ENCODE measurements at regions not wholly inside any gene's neighbourhood (a gene's known extent, or its start where the extent isn't known, plus 50 kb on each side); places are given as distances from the start of the nearest gene placed in this dataset.

DNA sequence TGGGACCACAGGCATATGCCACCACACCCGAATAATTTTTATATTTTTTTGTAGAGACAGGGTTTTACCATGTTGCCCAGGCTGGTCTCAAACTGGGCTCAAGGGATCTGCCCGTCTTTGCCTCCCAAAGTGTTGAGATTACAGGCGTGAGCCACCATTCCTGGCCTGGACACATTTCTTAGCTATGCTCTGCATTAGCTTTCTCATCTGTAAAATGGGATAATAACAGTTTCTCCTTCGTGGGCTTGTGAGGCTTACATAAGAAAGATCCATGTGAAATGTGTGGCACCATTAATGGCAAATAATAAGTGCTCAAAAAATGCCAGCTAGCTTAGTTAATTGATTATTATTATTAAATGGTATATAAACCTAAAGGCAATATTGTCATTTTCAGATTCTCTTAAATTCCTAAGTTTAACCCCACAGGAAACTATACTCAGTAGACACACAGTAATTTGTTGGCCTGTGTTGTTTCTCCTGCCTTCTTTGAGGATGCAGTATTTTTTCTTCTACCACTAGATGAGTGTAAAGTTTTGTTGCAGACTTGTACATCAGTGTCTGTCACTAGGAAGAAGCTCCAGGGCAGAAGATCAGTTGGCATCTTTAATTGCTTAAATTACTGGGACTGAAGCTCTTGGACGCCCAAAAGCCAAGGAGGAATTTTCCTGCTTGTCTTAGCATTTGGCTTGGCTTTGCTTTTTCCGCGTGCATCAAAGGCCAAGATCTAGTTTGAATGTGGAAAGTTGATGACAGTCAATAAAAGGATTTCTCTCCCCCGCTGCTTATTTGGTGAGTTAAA is 162.3 kb upstream of the ZNF217 start:
- Mint-ChIP-seq H3K9me3 (ENCODE audit: unreplicated experiment) (no peaks in the 10 kb centered on the region), H3K27me3 (ENCODE audit: unreplicated experiment) (no peaks in the 10 kb centered on the region), H3K36me3 (ENCODE audit: low read depth, unreplicated experiment) (no peaks in the 10 kb centered on the region), H3K4me3 (ENCODE audit: unreplicated experiment) (no peak overlapping the region), H3K4me1 (ENCODE audit: unreplicated experiment) (peaks cover 27% of the 10 kb centered on the region), H3K27ac (ENCODE audit: unreplicated experiment) (no peak overlapping the region)
- no peak for DNase-seq (ENCODE audit: low spot score)
- TF ChIP-seq CTCF (IDR thresholded peaks at IDR 0.05; ENCODE audit: unreplicated experiment), result no peak

- no peak overlapping the region for H3K27ac Mint-ChIP-seq (ENCODE audit: unreplicated experiment)
- no peaks in the 10 kb centered on the region for H3K36me3 Mint-ChIP-seq (ENCODE audit: low read depth, unreplicated experiment)
- TF ChIP-seq CTCF (IDR thresholded peaks at IDR 0.05; ENCODE audit: unreplicated experiment), result no peak
- no peaks in the 10 kb centered on the region for H3K9me3 Mint-ChIP-seq (ENCODE audit: unreplicated experiment)
- peaks cover 32% of the 10 kb centered on the region for H3K4me1 Mint-ChIP-seq (ENCODE audit: unreplicated experiment)
- no peak overlapping the region for H3K4me3 Mint-ChIP-seq (ENCODE audit: unreplicated experiment)
- no peak for DNase-seq (ENCODE audit: low spot score)
- no peaks in the 10 kb centered on the region for H3K27me3 Mint-ChIP-seq (ENCODE audit: unreplicated experiment)
Observed at GRCh38 chr20:53753880-53754459, 160.3 kb upstream of the ZNF217 start.

DNA sequence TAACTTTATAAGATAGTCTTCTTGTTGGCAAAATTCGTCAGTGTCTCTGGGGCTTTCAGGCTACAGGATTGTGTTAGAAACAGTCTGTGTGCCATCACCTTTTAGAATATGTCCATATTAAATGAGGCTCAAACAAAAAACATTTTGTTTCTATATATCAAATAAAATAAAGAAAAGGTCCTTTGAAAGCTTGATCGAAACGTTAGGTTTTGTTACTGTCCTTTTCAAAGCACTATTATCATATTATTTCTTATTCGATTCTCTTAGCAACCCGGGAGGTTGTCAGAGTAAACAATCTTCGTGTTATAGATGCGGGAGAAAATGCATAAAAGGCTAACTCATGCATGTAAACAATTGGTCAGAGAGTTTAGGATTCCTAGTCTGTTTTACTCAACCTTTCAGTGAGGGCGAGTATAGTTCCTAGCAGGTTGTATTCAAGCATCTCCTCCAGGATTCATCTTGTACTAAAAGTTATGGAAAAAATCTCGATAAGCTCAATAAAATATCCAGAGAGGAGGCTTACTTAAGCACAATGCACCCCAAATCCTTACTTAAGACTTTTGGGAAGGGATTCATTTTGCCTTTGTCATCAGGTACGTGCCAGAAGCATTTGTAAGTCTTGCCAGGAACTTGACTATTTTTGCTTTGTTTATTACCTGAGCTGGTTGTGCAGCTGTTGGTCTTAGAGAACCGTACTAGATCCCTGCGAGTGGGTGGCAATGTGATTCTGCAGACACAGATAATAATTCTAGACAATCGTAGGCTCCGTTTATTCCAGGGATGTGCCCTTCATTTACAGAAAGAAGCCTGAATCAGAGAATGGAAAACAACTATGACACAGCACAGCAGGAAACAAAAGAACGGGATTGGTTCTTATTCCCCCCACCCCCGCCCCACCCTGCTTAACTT is 159.6 kb upstream of the ZNF217 start:
- no peak for TF ChIP-seq CTCF (IDR thresholded peaks at IDR 0.05; ENCODE audit: unreplicated experiment)
- Mint-ChIP-seq H3K9me3 (ENCODE audit: unreplicated experiment) (no peaks in the 10 kb centered on the region), H3K27me3 (ENCODE audit: unreplicated experiment) (no peaks in the 10 kb centered on the region), H3K27ac (ENCODE audit: unreplicated experiment) (peak overlapping the region; percentile 48), H3K4me3 (ENCODE audit: unreplicated experiment) (no peak overlapping the region), H3K4me1 (ENCODE audit: unreplicated experiment) (peaks cover 32% of the 10 kb centered on the region), H3K36me3 (ENCODE audit: low read depth, unreplicated experiment) (no peaks in the 10 kb centered on the region)
- DNase-seq (ENCODE audit: low spot score), result no peak

DNA sequence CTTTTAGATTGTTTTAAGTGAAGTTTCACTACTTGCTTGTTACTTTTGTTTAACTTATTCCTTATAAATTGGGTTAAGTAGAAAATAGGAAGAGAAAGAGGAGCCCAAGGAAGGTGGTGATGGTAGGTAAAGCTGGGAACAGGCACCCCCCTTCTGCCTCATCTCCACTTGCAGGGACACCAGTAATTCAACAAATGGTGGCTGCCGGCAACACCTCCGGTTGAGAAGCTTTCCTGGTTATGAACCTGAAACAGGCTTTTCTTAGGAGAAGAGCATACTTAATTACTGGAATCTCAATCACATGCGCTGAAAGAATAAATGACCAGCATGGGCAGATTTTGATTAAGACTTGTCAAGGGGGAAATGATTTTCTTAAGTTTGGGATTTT is 158.9 kb upstream of the ZNF217 start:
- H3K4me3 Mint-ChIP-seq (ENCODE audit: unreplicated experiment), result no peak overlapping the region
- H3K27me3 Mint-ChIP-seq (ENCODE audit: unreplicated experiment), result no peaks in the 10 kb centered on the region
- DNase-seq (ENCODE audit: low spot score), result no peak
- no peaks in the 10 kb centered on the region for H3K36me3 Mint-ChIP-seq (ENCODE audit: low read depth, unreplicated experiment)
- no peak for TF ChIP-seq CTCF (IDR thresholded peaks at IDR 0.05; ENCODE audit: unreplicated experiment)
- H3K9me3 Mint-ChIP-seq (ENCODE audit: unreplicated experiment), result no peaks in the 10 kb centered on the region
- H3K4me1 Mint-ChIP-seq (ENCODE audit: unreplicated experiment), result peaks cover 32% of the 10 kb centered on the region
- peak overlapping the region; percentile 43 for H3K27ac Mint-ChIP-seq (ENCODE audit: unreplicated experiment)
